ENCODE measurements at regions not wholly inside any gene's neighbourhood (a gene's known extent, or its start where the extent isn't known, plus 50 kb on each side); places are given as distances from the start of the nearest gene placed in this dataset.

GRCh38 chr1:70892930-70893329, 154.7 kb downstream of the PTGER3 start:
- H3K36me3 ChIP-seq: no peaks in the 10 kb centered on the region
- H3K9me3 ChIP-seq: no peaks in the 10 kb centered on the region
- no peak for TF ChIP-seq CTCF (IDR thresholded peaks at IDR 0.05)
- intact Hi-C loops (cut with DNase I; ENCODE audit: low total_unique reads): loop anchor here (10.0 kb wide), 1 partner anchor 178 kb away; no protein-coding TSS in a partner anchor
- H3K4me3 ChIP-seq: no peak overlapping the region
- H3K4me1 ChIP-seq: peaks cover 0 to 37% (median 11%) of the 10 kb centered on the region in 4 donors
- no peak overlapping the region for H3K27ac ChIP-seq
- DNase-seq: no peak
- H3K27me3 ChIP-seq: no peaks in the 10 kb centered on the region

- intact Hi-C loops (cut with DNase I; ENCODE audit: low total_unique reads): loop anchor here (10.0 kb wide), 1 partner anchor 179 kb away; no protein-coding TSS in a partner anchor
- Histone ChIP-seq H3K9me3 (no peaks in the 10 kb centered on the region), H3K27ac (no peak overlapping the region), H3K4me3 (no peak overlapping the region), H3K36me3 (no peaks in the 10 kb centered on the region), H3K27me3 (no peaks in the 10 kb centered on the region), H3K4me1 (peaks cover 0 to 33% (median 11%) of the 10 kb centered on the region in 4 donors)
- no peak for DNase-seq
- TF ChIP-seq CTCF (IDR thresholded peaks at IDR 0.05): no peak
Measured at GRCh38 chr1:70893381-70893780, 154.2 kb downstream of the PTGER3 start.

- no peaks in the 10 kb centered on the region for H3K27me3 ChIP-seq
- no peaks in the 10 kb centered on the region for H3K9me3 ChIP-seq
- peak overlapping the region in 1 of 2 donors; percentile 5 for H3K27ac ChIP-seq
- intact Hi-C loops (cut with DNase I; ENCODE audit: low total_unique reads): loop anchor here (10.0 kb wide), 1 partner anchor 181 kb away; no protein-coding TSS in a partner anchor
- H3K36me3 ChIP-seq: no peaks in the 10 kb centered on the region
- TF ChIP-seq CTCF (IDR thresholded peaks at IDR 0.05): no peak
- H3K4me3 ChIP-seq: no peak overlapping the region
- no peak for DNase-seq
- H3K4me1 ChIP-seq: peaks cover 0 to 31% (median 11%) of the 10 kb centered on the region in 4 donors
Measured at GRCh38 chr1:70895531-70895930, 152.1 kb downstream of the PTGER3 start.

GRCh38 chr1:70896224-70896623, 151.4 kb downstream of the PTGER3 start:
- TF ChIP-seq CTCF (IDR thresholded peaks at IDR 0.05): no peak
- intact Hi-C loops (cut with DNase I; ENCODE audit: low total_unique reads): loop anchor here (10.0 kb wide), 1 partner anchor 181 kb away; no protein-coding TSS in a partner anchor
- Histone ChIP-seq H3K4me1 (peaks cover 0 to 24% (median 5%) of the 10 kb centered on the region in 4 donors), H3K27ac (no peak overlapping the region), H3K9me3 (no peaks in the 10 kb centered on the region), H3K36me3 (no peaks in the 10 kb centered on the region), H3K4me3 (no peak overlapping the region), H3K27me3 (no peaks in the 10 kb centered on the region)
- DNase-seq: no peak

GRCh38 chr1:70897273-70897672, 150.3 kb downstream of the PTGER3 start:
- no peak for TF ChIP-seq CTCF (IDR thresholded peaks at IDR 0.05)
- intact Hi-C loops (cut with DNase I; ENCODE audit: low total_unique reads): loop anchor here (10.0 kb wide), 1 partner anchor 182 kb away; no protein-coding TSS in a partner anchor

More at GRCh38 chr1:70897273-70897672, 150.3 kb downstream of the PTGER3 start:
- no peaks in the 10 kb centered on the region for H3K9me3 ChIP-seq
- H3K27me3 ChIP-seq: no peaks in the 10 kb centered on the region
- H3K27ac ChIP-seq: no peak overlapping the region
- peaks cover 0 to 14% (median 0%) of the 10 kb centered on the region in 4 donors for H3K4me1 ChIP-seq
- DNase-seq: no peak
- H3K36me3 ChIP-seq: no peaks in the 10 kb centered on the region
- H3K4me3 ChIP-seq: no peak overlapping the region
